ENCODE measurements at regions not wholly inside any gene's neighbourhood (a gene's known extent, or its start where the extent isn't known, plus 50 kb on each side); places are given as distances from the start of the nearest gene placed in this dataset.
"Not testable (repeated sequence)": the region's sequence is repeated elsewhere in the genome, so short reads cannot be mapped to it uniquely, and the experiment has no call there.

- Histone ChIP-seq H3K4me3 (no peak overlapping the region), H3K27ac (no peak overlapping the region), H3K36me3 (no peaks in the 10 kb centered on the region), H3K9me3 (no peaks in the 10 kb centered on the region), H3K4me1 (no peaks in the 10 kb centered on the region), H3K27me3 (replicated peaks in 1 of 7) (no peaks in the 10 kb centered on the region)
- TF ChIP-seq POLR2A (IDR thresholded peaks at IDR 0.05): no peak
- no peak for TF ChIP-seq CTCF (IDR thresholded peaks at IDR 0.05 in 8 of 11, conservative IDR thresholded peaks at IDR 0.05 in 3 of 11)
- TF ChIP-seq POLR2AphosphoS5 (IDR thresholded peaks at IDR 0.05): no peak
- WGBS, 5 donors: 71 to 82% (median 76%) methylated on average over 6 of the region's 6 CpGs
- no peak for DNase-seq
- intact Hi-C loops (cut with DNase I; ENCODE audit: low total_unique reads): no loop called here
Observed at GRCh38 chr7:49497471-49497870, 276.0 kb upstream of the VWC2 start.

DNA sequence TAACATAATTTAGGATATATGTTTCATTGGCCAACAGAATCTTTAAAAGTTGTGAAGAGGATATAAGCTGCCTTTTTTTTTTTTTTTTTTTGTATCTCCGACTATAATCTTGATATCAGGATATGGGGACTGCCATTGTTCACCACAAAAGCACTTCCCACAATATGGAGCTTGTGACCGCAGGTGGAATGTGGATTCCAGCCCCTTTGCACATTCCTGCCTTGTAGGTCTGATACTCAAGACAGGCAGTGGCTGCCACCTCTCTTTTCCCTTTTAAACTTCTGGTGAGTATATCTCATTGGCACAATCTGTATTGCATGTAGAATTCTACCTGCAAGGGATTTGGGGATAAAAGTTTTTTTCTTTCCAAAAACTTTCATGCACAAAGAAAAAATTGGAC lies 272.7 kb upstream of the VWC2 start:
- 80 to 83% (median 82%) methylated on average over 2 of the region's 2 CpGs for WGBS, 5 donors
- Histone ChIP-seq H3K27ac (no peak overlapping the region), H3K36me3 (no peaks in the 10 kb centered on the region), H3K4me3 (no peak overlapping the region), H3K9me3 (no peaks in the 10 kb centered on the region), H3K27me3 (replicated peaks in 1 of 7) (no peaks in the 10 kb centered on the region), H3K4me1 (no peaks in the 10 kb centered on the region)
- TF ChIP-seq POLR2A (IDR thresholded peaks at IDR 0.05) (no peak), CTCF (IDR thresholded peaks at IDR 0.05 in 8 of 11, conservative IDR thresholded peaks at IDR 0.05 in 3 of 11) (no peak), POLR2AphosphoS5 (IDR thresholded peaks at IDR 0.05) (no peak)
- DNase-seq: no peak
- intact Hi-C loops (cut with DNase I; ENCODE audit: low total_unique reads): no loop called here

DNA sequence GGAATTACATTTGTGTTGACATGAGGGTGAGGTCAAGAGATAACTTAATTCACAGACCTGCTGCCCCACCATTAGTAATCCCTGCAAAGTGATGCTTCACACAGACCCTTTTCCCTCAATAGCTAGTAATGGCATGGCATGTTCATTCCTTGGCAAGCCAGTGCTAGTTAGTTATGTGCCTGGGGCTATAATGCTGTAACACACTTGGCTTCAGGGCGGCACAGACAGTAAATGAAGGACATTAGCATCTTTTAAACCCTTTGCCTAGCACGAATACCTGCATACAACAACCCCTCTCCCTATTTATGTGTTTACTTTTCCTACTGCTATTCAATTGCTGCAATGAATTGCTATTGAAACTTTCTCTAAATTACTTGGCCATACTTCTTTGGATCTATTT lies 266.2 kb upstream of the VWC2 start:
- H3K36me3 ChIP-seq; H3K4me1 ChIP-seq; intact Hi-C loops (cut with DNase I; ENCODE audit: low total_unique reads); H3K27ac ChIP-seq; H3K27me3 ChIP-seq (replicated peaks in 1 of 7); DNase-seq; H3K4me3 ChIP-seq; H3K9me3 ChIP-seq: not testable (repeated sequence)
- WGBS, 5 donors: 36 to 53% (median 45%) methylated on average over 2 of the region's 2 CpGs

GRCh38 chr7:49513911-49514310 lies 259.5 kb upstream of the VWC2 start:
- Histone ChIP-seq H3K36me3 (no peaks in the 10 kb centered on the region), H3K4me3 (no peak overlapping the region), H3K27ac (no peak overlapping the region), H3K9me3 (peaks cover 0 to 4% (median 0%) of the 10 kb centered on the region in 8 donors), H3K4me1 (no peaks in the 10 kb centered on the region), H3K27me3 (replicated peaks in 1 of 7) (no peaks in the 10 kb centered on the region)
- intact Hi-C loops (cut with DNase I; ENCODE audit: low total_unique reads): no loop called here
- no peak for TF ChIP-seq POLR2A (IDR thresholded peaks at IDR 0.05)
- no peak for TF ChIP-seq POLR2AphosphoS5 (IDR thresholded peaks at IDR 0.05)
- no peak for TF ChIP-seq CTCF (IDR thresholded peaks at IDR 0.05 in 8 of 11, conservative IDR thresholded peaks at IDR 0.05 in 3 of 11)
- WGBS, 5 donors: 14 to 24% (median 19%) methylated on average over 4 of the region's 4 CpGs
- DNase-seq: no peak

GRCh38 chr7:49520951-49521350 lies 252.5 kb upstream of the VWC2 start:
- TF ChIP-seq POLR2A (IDR thresholded peaks at IDR 0.05): no peak
- no peak for TF ChIP-seq CTCF (IDR thresholded peaks at IDR 0.05 in 8 of 11, conservative IDR thresholded peaks at IDR 0.05 in 3 of 11)
- no peak for TF ChIP-seq POLR2AphosphoS5 (IDR thresholded peaks at IDR 0.05)
- no peak for DNase-seq

More at GRCh38 chr7:49520951-49521350, 252.5 kb upstream of the VWC2 start:
- H3K4me1 ChIP-seq: no peaks in the 10 kb centered on the region
- H3K27me3 ChIP-seq (replicated peaks in 1 of 7): no peaks in the 10 kb centered on the region
- H3K4me3 ChIP-seq: no peak overlapping the region
- H3K36me3 ChIP-seq: no peaks in the 10 kb centered on the region
- intact Hi-C loops (cut with DNase I; ENCODE audit: low total_unique reads): no loop called here
- WGBS, 5 donors: 29 to 50% (median 35%) methylated on average over 1 of the region's 1 CpG
- H3K9me3 ChIP-seq: peaks cover 0 to 10% (median 0%) of the 10 kb centered on the region in 8 donors
- no peak overlapping the region for H3K27ac ChIP-seq

All from spleen (tissue), 11 donors.